Gastroesophageal sphincter (tissue), 3 donors: ENCODE measurements at regions not wholly inside any gene's neighbourhood (a gene's known extent, or its start where the extent isn't known, plus 50 kb on each side); places are given as distances from the start of the nearest gene placed in this dataset.

Experiments used
- POLR2A ChIP-seq, 2 donors: fragments of 450-650 bp; IDR thresholded peaks; one replicate each; pipeline ENCODE4 v1.6.1; 2017; ENCODE audit warnings: antibody characterized with exemption in 2 of 2, mild to moderate bottlenecking in 2 of 2, moderate library complexity in 1 of 2
- POLR2AphosphoS5 ChIP-seq: sonication (generic); formaldehyde crosslinking; IDR thresholded peaks from one replicate; pipeline ENCODE4 v1.6.1; 2017; ENCODE audit warnings: antibody characterized with exemption
- TF ChIP-seq, protein P1 (sequence below), 4 experiments: fragments of 200-600 bp in 2 of 4; fragments of 450-650 bp in 2 of 4; sonication (generic) in 1 of 4; IDR thresholded peaks; one replicate each; pipeline ENCODE4 v1.5.1; 2017 to 2019; ENCODE audit warnings: antibody characterized with exemption in 4 of 4, mild to moderate bottlenecking in 2 of 4, moderate library complexity in 2 of 4

DNA sequence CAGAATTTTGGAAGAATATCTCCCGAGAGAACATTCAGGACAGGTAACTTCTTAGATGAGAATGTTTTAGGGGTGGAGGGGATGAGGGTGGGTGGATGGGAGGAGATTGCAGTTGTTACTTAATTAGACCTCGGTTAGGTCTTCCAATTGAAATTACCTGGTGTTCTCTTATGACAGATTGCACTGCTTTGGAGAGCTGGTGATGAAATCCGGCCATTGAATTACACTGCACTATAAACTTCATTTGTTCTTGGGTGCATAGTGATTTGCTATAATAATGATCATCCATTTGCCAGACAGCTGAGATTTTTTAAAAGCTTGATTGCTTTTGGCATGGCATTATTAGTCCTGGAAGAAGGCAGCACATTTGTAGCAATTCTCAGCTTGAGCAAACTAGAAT is 427.6 kb downstream of the GBA3 start:
- TF ChIP-seq POLR2AphosphoS5 (no peak), POLR2A (IDR thresholded peaks at IDR 0.05) (no peak)
- TF ChIP-seq, protein P1, sequence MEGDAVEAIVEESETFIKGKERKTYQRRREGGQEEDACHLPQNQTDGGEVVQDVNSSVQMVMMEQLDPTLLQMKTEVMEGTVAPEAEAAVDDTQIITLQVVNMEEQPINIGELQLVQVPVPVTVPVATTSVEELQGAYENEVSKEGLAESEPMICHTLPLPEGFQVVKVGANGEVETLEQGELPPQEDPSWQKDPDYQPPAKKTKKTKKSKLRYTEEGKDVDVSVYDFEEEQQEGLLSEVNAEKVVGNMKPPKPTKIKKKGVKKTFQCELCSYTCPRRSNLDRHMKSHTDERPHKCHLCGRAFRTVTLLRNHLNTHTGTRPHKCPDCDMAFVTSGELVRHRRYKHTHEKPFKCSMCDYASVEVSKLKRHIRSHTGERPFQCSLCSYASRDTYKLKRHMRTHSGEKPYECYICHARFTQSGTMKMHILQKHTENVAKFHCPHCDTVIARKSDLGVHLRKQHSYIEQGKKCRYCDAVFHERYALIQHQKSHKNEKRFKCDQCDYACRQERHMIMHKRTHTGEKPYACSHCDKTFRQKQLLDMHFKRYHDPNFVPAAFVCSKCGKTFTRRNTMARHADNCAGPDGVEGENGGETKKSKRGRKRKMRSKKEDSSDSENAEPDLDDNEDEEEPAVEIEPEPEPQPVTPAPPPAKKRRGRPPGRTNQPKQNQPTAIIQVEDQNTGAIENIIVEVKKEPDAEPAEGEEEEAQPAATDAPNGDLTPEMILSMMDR (IDR thresholded peaks at IDR 0.05) = no peak
